ENCODE measurements at regions not wholly inside any gene's neighbourhood (a gene's known extent, or its start where the extent isn't known, plus 50 kb on each side); places are given as distances from the start of the nearest gene placed in this dataset.

DNA sequence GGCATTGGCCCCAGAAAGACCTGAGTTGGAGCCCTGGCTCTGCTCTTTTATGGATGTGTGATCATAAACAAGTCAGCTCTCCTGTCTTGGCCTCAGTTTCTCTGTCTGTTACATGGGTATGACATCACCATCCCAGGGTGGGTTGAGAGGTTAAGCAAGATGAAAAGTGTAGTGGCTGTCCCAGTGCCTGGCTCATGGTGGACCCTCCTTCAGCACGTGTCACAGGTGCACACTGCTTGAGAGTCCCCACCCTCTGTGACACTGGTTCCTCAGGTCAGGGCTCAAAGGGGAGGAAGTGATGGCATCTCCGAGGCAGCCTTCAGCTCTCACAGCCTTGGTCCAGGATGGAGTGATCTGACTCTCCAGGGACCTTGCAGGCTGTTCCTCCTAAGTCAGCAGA, 218.4 kb downstream of the HAPSTR1 start:
- H3K36me3 ChIP-seq (ENCODE audit: insufficient read depth, low read length): no peaks in the 10 kb centered on the region
- no peaks in the 10 kb centered on the region for H3K4me1 ChIP-seq (ENCODE audit: insufficient read depth, low read length)
- ATAC-seq (ENCODE audit: insufficient read depth, low read depth): no peak
- no peaks in the 10 kb centered on the region for H3K9me3 ChIP-seq (ENCODE audit: insufficient read depth, low read length, severe bottlenecking)
- no peak overlapping the region for H3K4me2 ChIP-seq (ENCODE audit: insufficient read depth, low read length)
- no peak overlapping the region for H2AFZ ChIP-seq (ENCODE audit: low read depth, low read length)
- no peak overlapping the region for H3K4me3 ChIP-seq (ENCODE audit: low read depth in 1 of 2, low read length in 2 of 2)
- TF ChIP-seq CTCF (IDR thresholded peaks at IDR 0.05; ENCODE audit: borderline replicate concordance, extremely low read depth, low read length, poor library complexity, severe bottlenecking) (no peak), EZH2 (IDR thresholded peaks at IDR 0.05; ENCODE audit: borderline replicate concordance, low read depth, low read length, severe bottlenecking) (no peak)
- H3K27ac ChIP-seq (ENCODE audit: low read length): no peak overlapping the region
- H3K27me3 ChIP-seq (ENCODE audit: insufficient read depth, low read length, poor library complexity): peaks cover 3% of the 10 kb centered on the region
- DNase-seq: no peak
- no peaks in the 10 kb centered on the region for H4K20me1 ChIP-seq (ENCODE audit: insufficient read depth, low read length)
- H3K79me2 ChIP-seq (ENCODE audit: insufficient read depth, low read length): no peaks in the 10 kb centered on the region
- no peak overlapping the region for H3K9ac ChIP-seq (ENCODE audit: low read depth, low read length)

GRCh38 chr16:9311303-9311954, 220.0 kb downstream of the HAPSTR1 start:
- Histone ChIP-seq H3K27me3 (ENCODE audit: insufficient read depth, low read length, poor library complexity) (peaks cover 3% of the 10 kb centered on the region), H3K4me1 (ENCODE audit: insufficient read depth, low read length) (no peaks in the 10 kb centered on the region), H4K20me1 (ENCODE audit: insufficient read depth, low read length) (no peaks in the 10 kb centered on the region), H2AFZ (ENCODE audit: low read depth, low read length) (no peak overlapping the region), H3K4me3 (ENCODE audit: low read depth in 1 of 2, low read length in 2 of 2) (no peak overlapping the region), H3K4me2 (ENCODE audit: insufficient read depth, low read length) (no peak overlapping the region), H3K9me3 (ENCODE audit: insufficient read depth, low read length, severe bottlenecking) (no peaks in the 10 kb centered on the region), H3K9ac (ENCODE audit: low read depth, low read length) (no peak overlapping the region), H3K79me2 (ENCODE audit: insufficient read depth, low read length) (no peaks in the 10 kb centered on the region), H3K27ac (ENCODE audit: low read length) (no peak overlapping the region), H3K36me3 (ENCODE audit: insufficient read depth, low read length) (no peaks in the 10 kb centered on the region)
- ATAC-seq (ENCODE audit: insufficient read depth, low read depth): no peak
- TF ChIP-seq EZH2 (IDR thresholded peaks at IDR 0.05; ENCODE audit: borderline replicate concordance, low read depth, low read length, severe bottlenecking): no peak
- no peak for TF ChIP-seq CTCF (IDR thresholded peaks at IDR 0.05; ENCODE audit: borderline replicate concordance, extremely low read depth, low read length, poor library complexity, severe bottlenecking)
- DNase-seq: no peak

- no peak overlapping the region for H3K27ac ChIP-seq (ENCODE audit: low read length)
- ATAC-seq (ENCODE audit: insufficient read depth, low read depth): no peak
- DNase-seq: no peak
- no peaks in the 10 kb centered on the region for H3K79me2 ChIP-seq (ENCODE audit: insufficient read depth, low read length)
- no peak overlapping the region for H3K4me2 ChIP-seq (ENCODE audit: insufficient read depth, low read length)
- no peaks in the 10 kb centered on the region for H3K27me3 ChIP-seq (ENCODE audit: insufficient read depth, low read length, poor library complexity)
- H4K20me1 ChIP-seq (ENCODE audit: insufficient read depth, low read length): no peaks in the 10 kb centered on the region
- TF ChIP-seq CTCF (IDR thresholded peaks at IDR 0.05; ENCODE audit: borderline replicate concordance, extremely low read depth, low read length, poor library complexity, severe bottlenecking) (no peak), EZH2 (IDR thresholded peaks at IDR 0.05; ENCODE audit: borderline replicate concordance, low read depth, low read length, severe bottlenecking) (no peak)
- H3K36me3 ChIP-seq (ENCODE audit: insufficient read depth, low read length): no peaks in the 10 kb centered on the region
- H3K9me3 ChIP-seq (ENCODE audit: insufficient read depth, low read length, severe bottlenecking): no peaks in the 10 kb centered on the region
- no peaks in the 10 kb centered on the region for H3K4me1 ChIP-seq (ENCODE audit: insufficient read depth, low read length)
- H3K9ac ChIP-seq (ENCODE audit: low read depth, low read length): no peak overlapping the region
- no peak overlapping the region for H2AFZ ChIP-seq (ENCODE audit: low read depth, low read length)
- H3K4me3 ChIP-seq (ENCODE audit: low read depth in 1 of 2, low read length in 2 of 2): no peak overlapping the region
Measured at GRCh38 chr16:9316008-9316407, 224.6 kb downstream of the HAPSTR1 start.

Data from DND-41 (cell line).